Neural progenitor cell (in vitro differentiated cells): ENCODE measurements at regions not wholly inside any gene's neighbourhood (a gene's known extent, or its start where the extent isn't known, plus 50 kb on each side); places are given as distances from the start of the nearest gene placed in this dataset.
"Not testable (repeated sequence)": the region's sequence is repeated elsewhere in the genome, so short reads cannot be mapped to it uniquely, and the experiment has no call there.

Experiments
- DNase-seq: peaks from one replicate; pipeline ENCODE4 v3.0.0-alpha.2; 2016; ENCODE audit warnings: low spot score
- H2AFZ ChIP-seq: fragments of 200-600 bp; sonication (generic); replicated peaks from 2 replicates; pipeline ENCODE4 v1.6.1; 2016; ENCODE audit warnings: antibody characterized with exemption
- H3F3A ChIP-seq: fragments of 200-600 bp; sonication (generic); 2 replicates; pipeline ENCODE4 v1.6.1; 2016; ENCODE audit warnings: antibody characterized with exemption, low read depth
- H3K27ac ChIP-seq: fragments of 200-600 bp; sonication (generic); 2 replicates; pipeline ENCODE4 v1.5.1; 2016; ENCODE audit warnings: mild to moderate bottlenecking
- H3K27me3 ChIP-seq: fragments of 200-600 bp; sonication (generic); 2 replicates; pipeline ENCODE4 v1.6.1; 2016; ENCODE audit warnings: mild to moderate bottlenecking, moderate library complexity
- H3K36me3 ChIP-seq: fragments of 200-600 bp; sonication (generic); 2 replicates; pipeline ENCODE4 v1.5.1; 2016
- H3K4me1 ChIP-seq: fragments of 200-600 bp; sonication (generic); 2 replicates; pipeline ENCODE4 v1.6.1; 2016; ENCODE audit warnings: mixed run types
- H3K4me2 ChIP-seq: fragments of 200-600 bp; sonication (generic); 2 replicates; pipeline ENCODE4 v1.6.1; 2016
- H3K4me3 ChIP-seq: fragments of 200-600 bp; sonication (generic); 2 replicates; pipeline ENCODE4 v1.5.1; 2016
- H3K79me2 ChIP-seq: fragments of 200-600 bp; sonication (generic); 2 replicates; pipeline ENCODE4 v1.6.1; 2016; ENCODE audit warnings: low read depth
- H3K9ac ChIP-seq: fragments of 200-600 bp; sonication (generic); 2 replicates; pipeline ENCODE4 v1.6.1; 2016
- H3K9me3 ChIP-seq: fragments of 200-600 bp; sonication (generic); 2 replicates; pipeline ENCODE4 v1.5.1; 2016; ENCODE audit warnings: low read depth
- H4K20me1 ChIP-seq: fragments of 200-600 bp; sonication (generic); 2 replicates; pipeline ENCODE4 v1.6.1; 2016; ENCODE audit warnings: low read depth
- H3K27ac Mint-ChIP-seq: 3 replicates; pipeline ENCODE4 v1.8.0; 2021; ENCODE audit warnings: mixed read lengths
- H3K27me3 Mint-ChIP-seq: 2 replicates; pipeline ENCODE4 v1.8.0; 2022; ENCODE audit warnings: low read depth, mild to moderate bottlenecking, inconsistent platforms, moderate library complexity, mixed read lengths; ENCODE audit not compliant: insufficient read depth
- H3K36me3 Mint-ChIP-seq: 3 replicates; pipeline ENCODE4 v1.8.0; 2021; ENCODE audit warnings: mixed read lengths
- H3K4me1 Mint-ChIP-seq: 3 replicates; pipeline ENCODE4 v1.8.0; 2021; ENCODE audit warnings: mixed read lengths
- H3K4me3 Mint-ChIP-seq: 3 replicates; pipeline ENCODE4 v1.8.0; 2021; ENCODE audit warnings: mild to moderate bottlenecking, moderate library complexity, mixed read lengths
- H3K9me3 Mint-ChIP-seq: 3 replicates; pipeline ENCODE4 v1.8.0; 2020; ENCODE audit warnings: mixed read lengths
- EZH2 ChIP-seq: fragments of 200-600 bp; sonication (generic); IDR thresholded peaks from 2 replicates; pipeline ENCODE4 v1.6.1; 2017; ENCODE audit warnings: antibody characterized with exemption, mild to moderate bottlenecking, moderate library complexity
- EZH2phosphoT487 ChIP-seq: fragments of 200-600 bp; sonication (generic); IDR thresholded peaks from 2 replicates; pipeline ENCODE4 v1.6.1; 2017; ENCODE audit warnings: antibody characterized with exemption
- TF ChIP-seq, protein P1 (sequence below): fragments of 200-600 bp; sonication (generic); IDR thresholded peaks from 2 replicates; pipeline ENCODE4 v1.5.1; 2017; ENCODE audit warnings: antibody characterized with exemption, mild to moderate bottlenecking

DNA sequence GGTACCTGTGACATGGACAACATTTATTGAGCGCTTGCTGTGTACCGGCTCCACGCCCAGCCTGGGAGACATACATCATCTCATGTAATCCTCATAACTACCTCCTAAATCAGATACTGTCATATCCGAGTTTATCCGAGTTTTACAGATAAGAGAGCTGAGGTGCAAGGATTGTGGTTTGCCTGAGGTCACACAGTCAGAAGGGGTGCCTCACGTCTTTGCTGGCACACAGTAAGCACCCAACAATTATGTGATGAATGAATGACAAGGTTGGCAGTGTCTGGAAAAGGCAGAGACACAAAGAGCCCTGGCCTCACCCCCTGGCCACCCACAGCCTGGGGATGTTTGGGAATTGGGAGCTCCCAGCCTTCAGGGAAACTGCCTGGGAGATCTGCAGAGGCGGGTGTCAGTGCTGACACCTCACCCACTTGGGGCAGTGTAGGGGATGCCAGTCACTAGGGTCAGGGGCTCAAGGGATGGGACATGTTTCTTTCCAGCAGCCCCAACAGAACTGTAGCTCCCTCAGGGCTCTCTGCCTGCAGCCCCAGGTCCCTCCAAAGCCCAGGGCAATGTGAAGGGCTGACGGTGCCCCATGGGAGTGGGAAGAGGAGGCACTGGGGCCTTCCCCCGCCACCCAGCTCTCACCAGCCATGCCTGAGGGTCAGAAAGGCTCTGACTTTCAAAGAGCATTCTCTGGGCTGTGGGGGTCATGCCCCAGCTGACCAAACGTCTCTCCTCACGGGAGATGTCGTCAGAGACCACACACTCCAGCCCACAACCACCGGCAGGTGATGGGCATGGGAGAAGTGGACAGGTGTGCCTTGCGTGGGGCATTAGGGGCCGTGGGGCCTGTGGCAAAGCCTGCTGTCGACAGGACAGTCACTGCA lies 157.5 kb downstream of the ZFP36L2 start:
- DNase-seq = no peak
- Mint-ChIP-seq H3K4me1 (peaks cover 53% of the 10 kb centered on the region), H3K36me3 (peaks cover 2% of the 10 kb centered on the region), H3K27me3 (peaks cover 10% of the 10 kb centered on the region), H3K9me3 (peaks cover 9% of the 10 kb centered on the region), H3K4me3 (no peak overlapping the region), H3K27ac (no peak overlapping the region)
- Histone ChIP-seq H3K4me2 (no peak overlapping the region), H3F3A (peaks cover 31% of the 10 kb centered on the region), H3K4me1 (peaks cover 41% of the 10 kb centered on the region), H3K79me2 (no peaks in the 10 kb centered on the region), H3K4me3 (no peak overlapping the region), H3K27ac (peak overlapping the region; percentile 99), H3K36me3 (no peaks in the 10 kb centered on the region), H3K27me3 (no peaks in the 10 kb centered on the region), H3K9me3 (no peaks in the 10 kb centered on the region), H4K20me1 (no peaks in the 10 kb centered on the region), H2AFZ (no peak overlapping the region), H3K9ac (no peak overlapping the region)
- TF ChIP-seq, protein P1, sequence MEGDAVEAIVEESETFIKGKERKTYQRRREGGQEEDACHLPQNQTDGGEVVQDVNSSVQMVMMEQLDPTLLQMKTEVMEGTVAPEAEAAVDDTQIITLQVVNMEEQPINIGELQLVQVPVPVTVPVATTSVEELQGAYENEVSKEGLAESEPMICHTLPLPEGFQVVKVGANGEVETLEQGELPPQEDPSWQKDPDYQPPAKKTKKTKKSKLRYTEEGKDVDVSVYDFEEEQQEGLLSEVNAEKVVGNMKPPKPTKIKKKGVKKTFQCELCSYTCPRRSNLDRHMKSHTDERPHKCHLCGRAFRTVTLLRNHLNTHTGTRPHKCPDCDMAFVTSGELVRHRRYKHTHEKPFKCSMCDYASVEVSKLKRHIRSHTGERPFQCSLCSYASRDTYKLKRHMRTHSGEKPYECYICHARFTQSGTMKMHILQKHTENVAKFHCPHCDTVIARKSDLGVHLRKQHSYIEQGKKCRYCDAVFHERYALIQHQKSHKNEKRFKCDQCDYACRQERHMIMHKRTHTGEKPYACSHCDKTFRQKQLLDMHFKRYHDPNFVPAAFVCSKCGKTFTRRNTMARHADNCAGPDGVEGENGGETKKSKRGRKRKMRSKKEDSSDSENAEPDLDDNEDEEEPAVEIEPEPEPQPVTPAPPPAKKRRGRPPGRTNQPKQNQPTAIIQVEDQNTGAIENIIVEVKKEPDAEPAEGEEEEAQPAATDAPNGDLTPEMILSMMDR = no peak
- no peak for TF ChIP-seq EZH2phosphoT487
- no peak for TF ChIP-seq EZH2

GRCh38 chr2:43068041-43068533 lies 158.3 kb downstream of the ZFP36L2 start:
- Histone ChIP-seq H3K4me3 (no peak overlapping the region), H3K9ac (peak overlapping the region; percentile 37), H3F3A (peaks cover 31% of the 10 kb centered on the region), H3K27me3 (no peaks in the 10 kb centered on the region), H3K79me2 (no peaks in the 10 kb centered on the region), H3K4me2 (peak overlapping the region; percentile 50), H3K9me3 (no peaks in the 10 kb centered on the region), H3K27ac (peak overlapping the region; percentile 99), H3K36me3 (no peaks in the 10 kb centered on the region), H4K20me1 (no peaks in the 10 kb centered on the region), H3K4me1 (peaks cover 41% of the 10 kb centered on the region), H2AFZ (no peak overlapping the region)
- Mint-ChIP-seq H3K27me3 (peaks cover 10% of the 10 kb centered on the region), H3K27ac (peak overlapping the region; percentile 21), H3K36me3 (peaks cover 2% of the 10 kb centered on the region), H3K4me3 (no peak overlapping the region), H3K9me3 (peaks cover 9% of the 10 kb centered on the region), H3K4me1 (peaks cover 45% of the 10 kb centered on the region)
- TF ChIP-seq EZH2 (no peak), EZH2phosphoT487 (no peak)
- TF ChIP-seq, protein P1 = no peak
- DNase-seq = peak; percentile 93

DNA sequence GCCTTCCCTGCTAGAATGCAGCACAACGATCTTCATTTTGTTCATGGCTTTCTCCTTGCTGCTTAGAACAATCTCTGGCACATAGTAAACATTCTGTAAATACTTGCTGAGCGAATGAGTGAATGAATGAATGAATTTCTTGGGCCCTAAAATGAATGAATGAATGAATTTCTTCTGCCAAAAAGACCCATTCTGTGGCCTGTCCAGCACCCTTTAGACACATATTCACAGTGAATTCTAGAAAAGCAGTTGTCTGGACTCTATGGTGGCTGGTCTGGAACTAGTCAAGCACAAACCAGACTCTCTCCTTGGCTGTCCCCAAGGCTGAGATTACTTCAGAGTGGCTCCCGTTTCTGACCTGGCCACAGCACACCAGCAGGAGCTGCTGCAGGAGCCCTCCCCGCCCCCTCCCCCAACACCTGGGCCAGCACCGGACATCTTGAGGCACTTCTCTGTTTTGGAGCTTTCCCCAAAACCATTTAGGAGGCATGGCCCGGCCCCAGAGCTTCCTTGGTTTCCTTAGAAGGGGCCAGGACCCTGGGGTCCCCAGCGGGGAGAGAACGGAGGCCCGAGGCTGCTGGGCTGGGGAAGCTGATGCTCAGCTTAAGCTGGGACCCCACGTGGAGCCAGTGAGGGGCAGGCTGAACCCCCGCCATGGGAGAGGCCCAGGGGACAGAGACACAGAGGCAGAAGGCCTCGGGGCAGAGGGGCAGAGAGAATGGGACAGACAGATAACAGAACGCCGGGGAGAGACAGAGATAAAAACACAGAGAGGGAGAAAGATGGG lies 159.0 kb downstream of the ZFP36L2 start:
- Mint-ChIP-seq H3K36me3 (peaks cover 2% of the 10 kb centered on the region), H3K4me3 (no peak overlapping the region), H3K27me3 (peaks cover 10% of the 10 kb centered on the region), H3K9me3 (peaks cover 9% of the 10 kb centered on the region), H3K4me1 (peaks cover 42% of the 10 kb centered on the region), H3K27ac (peak overlapping the region; percentile 21)
- H3K27ac ChIP-seq = peak overlapping the region; percentile 99
- H3K79me2 ChIP-seq = no peaks in the 10 kb centered on the region
- no peak overlapping the region for H3K4me3 ChIP-seq
- peak overlapping the region; percentile 50 for H3K4me2 ChIP-seq
- H2AFZ ChIP-seq = no peak overlapping the region
- H3K36me3 ChIP-seq = no peaks in the 10 kb centered on the region
- no peaks in the 10 kb centered on the region for H3K27me3 ChIP-seq
- H4K20me1 ChIP-seq = no peaks in the 10 kb centered on the region
- DNase-seq = peak; percentile 47
- no peaks in the 10 kb centered on the region for H3K9me3 ChIP-seq
- H3K4me1 ChIP-seq = peaks cover 41% of the 10 kb centered on the region
- H3K9ac ChIP-seq = peak overlapping the region; percentile 37
- TF ChIP-seq, protein P1 = no peak
- TF ChIP-seq EZH2phosphoT487 = no peak
- no peak for TF ChIP-seq EZH2
- H3F3A ChIP-seq = peaks cover 31% of the 10 kb centered on the region

DNA sequence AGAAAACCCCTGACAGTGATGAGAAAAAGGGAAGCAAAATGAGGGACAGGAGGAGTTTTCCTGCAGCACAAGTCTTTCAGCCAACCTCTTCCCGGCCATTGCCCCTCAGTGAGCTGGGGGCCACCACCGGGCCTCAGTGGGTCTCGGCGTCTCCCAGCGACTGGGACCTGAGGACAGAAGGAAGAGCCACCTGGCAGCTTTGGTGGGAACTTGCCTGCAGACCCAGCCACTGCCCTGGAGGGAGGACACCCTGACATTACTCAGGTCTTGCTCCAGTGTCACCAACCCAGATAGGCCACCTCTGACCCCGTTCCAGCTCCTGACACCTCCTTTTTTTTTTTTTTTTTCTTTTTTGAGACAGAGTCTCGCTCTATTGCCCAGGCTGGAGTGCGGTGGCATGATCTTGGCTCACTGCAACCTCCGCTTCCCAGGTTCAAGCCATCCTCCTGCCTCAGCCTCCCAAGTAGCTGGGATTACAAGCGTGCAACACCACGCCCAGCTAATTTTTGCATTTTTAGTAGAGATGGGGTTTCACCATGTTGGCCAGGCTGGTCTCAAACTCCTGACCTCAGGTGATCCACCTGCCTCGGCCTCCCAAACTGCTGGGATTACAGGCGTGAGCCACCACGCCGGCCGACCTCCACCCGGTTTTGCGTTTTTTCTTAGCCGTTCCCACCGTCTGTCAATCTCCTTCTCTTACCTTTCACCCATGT lies 159.7 kb downstream of the ZFP36L2 start:
- not testable (repeated sequence) for H3K36me3 Mint-ChIP-seq, DNase-seq, H3K36me3 ChIP-seq, H3K4me3 Mint-ChIP-seq, H3K9me3 ChIP-seq, H3K4me3 ChIP-seq, H3K9ac ChIP-seq, H2AFZ ChIP-seq, H3K27me3 ChIP-seq, H4K20me1 ChIP-seq, H3K79me2 ChIP-seq
- Histone ChIP-seq H3F3A (peaks cover 26% of the 10 kb centered on the region), H3K4me2 (peak overlapping the region; percentile 27), H3K4me1 (peaks cover 36% of the 10 kb centered on the region), H3K27ac (peak overlapping the region; percentile 99)
- Mint-ChIP-seq H3K4me1 (peaks cover 35% of the 10 kb centered on the region), H3K9me3 (peaks cover 13% of the 10 kb centered on the region), H3K27me3 (peaks cover 13% of the 10 kb centered on the region), H3K27ac (peak overlapping the region; percentile 6)
